Ovary (tissue), 7 donors: ENCODE measurements at regions not wholly inside any gene's neighbourhood (a gene's known extent, or its start where the extent isn't known, plus 50 kb on each side); places are given as distances from the start of the nearest gene placed in this dataset.

Experiments used
- DNase-seq, 5 donors: peaks; one replicate each; pipeline ENCODE4 v3.0.0-alpha.2; 2019 to 2020
- H3K27ac ChIP-seq, 2 donors: fragments of 200-600 bp; one replicate each; pipeline versions ENCODE4 v1.5.1 to v1.8.0; 2019 to 2022
- H3K27me3 ChIP-seq: fragments of 200-600 bp; one replicate; pipeline ENCODE4 v1.8.0; 2022
- H3K36me3 ChIP-seq: fragments of 200-600 bp; sonication (generic); one replicate; pipeline ENCODE4 v1.5.1; 2019
- H3K4me1 ChIP-seq: one replicate; pipeline ENCODE4 v1.8.1; 2013; ENCODE audit warnings: mild to moderate bottlenecking, moderate library complexity; ENCODE audit not compliant: insufficient read depth
- H3K4me3 ChIP-seq: fragments of 200-600 bp; sonication (generic); one replicate; pipeline ENCODE4 v1.5.1; 2017
- H3K9me3 ChIP-seq, 2 donors: fragments of 200-600 bp in 1 of 2; sonication (generic) in 1 of 2; one replicate each; pipeline versions ENCODE4 v1.5.1 to v1.8.1; 2013 to 2019; ENCODE audit warnings: mild to moderate bottlenecking in 1 of 2, moderate library complexity in 1 of 2
- CTCF ChIP-seq, 3 donors: fragments of 450-650 bp in 2 of 3; fragments of 200-600 bp in 1 of 3; IDR thresholded peaks; one replicate each; pipeline versions ENCODE4 v1.5.1 to v1.8.0; 2016 to 2022; ENCODE audit warnings: antibody characterized with exemption in 3 of 3, mild to moderate bottlenecking in 1 of 3
- EP300 ChIP-seq: sonication (generic); formaldehyde crosslinking; IDR thresholded peaks from one replicate; pipeline ENCODE4 v1.6.1; 2017; ENCODE audit warnings: antibody characterized with exemption
- POLR2A ChIP-seq: fragments of 450-650 bp; IDR thresholded peaks from one replicate; pipeline ENCODE4 v1.6.1; 2017; ENCODE audit warnings: antibody characterized with exemption, mild to moderate bottlenecking, moderate library complexity
- WGBS, 3 donors: extraction: QIAGEN DNeasy Blood & Tissue Kit in 1 of 3; methylation state at CpG; one replicate each; pipeline versions ENCODE4 v1.1.5 to v1.1.7; 2013 to 2017; 5-methylcytosine and 5-hydroxymethylcytosine counted together
- intact Hi-C, 4 donors: fragments of 100-400 bp; cut with DNase I; formaldehyde crosslinking; loops; one replicate each; pipeline versions ENCODE4 v1.11.0 to v1.15.1; 2022 to 2023
- donor health status: DM: no; HTN: no; CAD: no; lungs with moderate emphysema.
- donor health status: DM: no; HTN: no; CAD: no.
- donor health status: Bipolar disorder and iron deficiency.
- donor health status: DM: no; HTN: no; CAD: no.
- donor health status: DM: yes; HTN: yes; CAD: no.

GRCh38 chr21:41557884-41558283, 49.9 kb upstream of the TMPRSS2 start:
- Histone ChIP-seq H3K4me3 (no peak overlapping the region), H3K27me3 (no peaks in the 10 kb centered on the region), H3K4me1 (no peaks in the 10 kb centered on the region), H3K27ac (no peak overlapping the region), H3K36me3 (no peaks in the 10 kb centered on the region), H3K9me3 (no peaks in the 10 kb centered on the region)
- no peak for DNase-seq
- intact Hi-C loops: no loop called here
- WGBS, 3 donors: 72 to 77% (median 76%) methylated on average over 6 of the region's 6 CpGs
- TF ChIP-seq POLR2A (no peak), EP300 (no peak), CTCF (IDR thresholded peaks at IDR 0.05) (no peak)
